HepG2 (cell line): ENCODE measurements at regions not wholly inside any gene's neighbourhood (a gene's known extent, or its start where the extent isn't known, plus 50 kb on each side); places are given as distances from the start of the nearest gene placed in this dataset.

Source experiments
- ATAC-seq: fragments of 200-7000 bp; cut with Tn5 transposase; 3 replicates; pipeline ENCODE4 v1.9.1; 2020; ENCODE audit warnings: mild to moderate bottlenecking, moderate library complexity
- BruUV-seq: library from RNA; stranded (reverse); fragments of 400-500 nt; replicated peaks from 2 replicates; lab custom pipeline; 2021; lab: Mats Ljungman, UMichigan
- CTCF ChIA-PET: fragments of 300-600 bp; formaldehyde crosslinking; extraction: SDS; loops from one replicate; lab custom pipeline; 2021; ENCODE audit warnings: low total read pairs, inconsistent platforms, low intra/inter-chr PET ratio; lab: Yijun Ruan, JAX
- POLR2A ChIA-PET: fragments of 350-600 bp; sonication (Branson Sonifier 250); formaldehyde crosslinking; loops from one replicate; lab custom pipeline; 2020; ENCODE audit warnings: antibody characterized with exemption, inconsistent platforms; lab: Yijun Ruan, JAX
- DNase-seq: peaks from one replicate; pipeline ENCODE4 v3.0.0-alpha.2; 2015; ENCODE audit warnings: low spot score
- FAIRE-seq: peaks from 3 replicates; lab custom pipeline; 2011; peaks lifted over from hg19 to GRCh38; lab: Jason Lieb, UNC
- H2AFZ ChIP-seq: one replicate; pipeline ENCODE4 v1.6.1; 2011; ENCODE audit warnings: low read length, inconsistent platforms
- H3K27ac ChIP-seq: fragments of 300-600 bp; 3 replicates; pipeline ENCODE4 v1.8.0; 2011; ENCODE audit warnings: mixed run types, mild to moderate bottlenecking, mixed read lengths, low read length, inconsistent platforms; ENCODE audit not compliant: insufficient read depth; ENCODE audit errors: extremely low read length
- H3K27me3 ChIP-seq, 2 experiments: fragments of 200-600 bp in 1 of 2; 2 replicates in 1 of 2; 3 replicates in 1 of 2; pipeline versions ENCODE4 v1.6.0 to v1.8.0; 2011; ENCODE audit warnings: low read length in 2 of 2, mild to moderate bottlenecking in 2 of 2, moderate library complexity in 2 of 2, inconsistent platforms in 1 of 2; ENCODE audit not compliant: insufficient read depth in 2 of 2, control insufficient read depth in 1 of 2
- H3K36me3 ChIP-seq, 2 experiments: fragments of 200-600 bp in 1 of 2; replicated peaks in 1 of 2; 2 replicates in 1 of 2; 3 replicates in 1 of 2; pipeline versions ENCODE4 v1.5.1 to v1.8.0; 2011; ENCODE audit warnings: low read length in 2 of 2, inconsistent platforms in 1 of 2; ENCODE audit not compliant: insufficient read depth in 2 of 2, control insufficient read depth in 1 of 2
- H3K4me1 ChIP-seq: 2 replicates; pipeline ENCODE4 v1.5.1; 2012; ENCODE audit warnings: low read length, inconsistent platforms; ENCODE audit not compliant: insufficient read depth
- H3K4me2 ChIP-seq: 2 replicates; pipeline ENCODE4 v1.6.0; 2011; ENCODE audit warnings: low read depth, low read length, inconsistent platforms
- H3K4me3 ChIP-seq, 3 experiments: fragments of 200-600 bp in 1 of 3; sonication (generic), shearing (Covaris generic) in 1 of 3; replicated peaks in 1 of 3; 2 replicates each; pipeline ENCODE4 v1.5.1; 2011 to 2016; ENCODE audit warnings: low read length in 3 of 3, inconsistent platforms in 2 of 3, low read depth in 2 of 3, mild to moderate bottlenecking in 2 of 3, control low read depth in 1 of 3, mixed read lengths in 1 of 3; ENCODE audit not compliant: insufficient read depth in 1 of 3
- H3K79me2 ChIP-seq: one replicate; pipeline ENCODE4 v1.6.1; 2011; ENCODE audit warnings: low read length, inconsistent platforms; ENCODE audit not compliant: insufficient read depth
- H3K9ac ChIP-seq: 2 replicates; pipeline ENCODE4 v1.6.0; 2011; ENCODE audit warnings: mild to moderate bottlenecking, low read depth, low read length, inconsistent platforms; ENCODE audit not compliant: insufficient read depth
- H3K9me3 ChIP-seq: 2 replicates; pipeline ENCODE4 v1.5.1; 2012; ENCODE audit warnings: mild to moderate bottlenecking, low read length
- H4K20me1 ChIP-seq: 2 replicates; pipeline ENCODE4 v1.6.0; 2011; ENCODE audit warnings: inconsistent platforms, mild to moderate bottlenecking, low read length, moderate library complexity; ENCODE audit not compliant: insufficient read depth
- BRD4 ChIP-seq: sonication (generic); formaldehyde crosslinking; IDR thresholded peaks from 2 replicates; pipeline ENCODE4 v1.4.0; 2020; ENCODE audit warnings: missing genetic modification reagents
- HNRNPK ChIP-seq: fragments of 200-400 bp; formaldehyde crosslinking; IDR thresholded peaks from 2 replicates; pipeline ENCODE4 v1.6.1; 2018; ENCODE audit warnings: low read length, low read depth, moderate library complexity, mild to moderate bottlenecking; ENCODE audit not compliant: poor library complexity, severe bottlenecking
- JARID2 ChIP-seq: sonication (generic); formaldehyde crosslinking; IDR thresholded peaks from 2 replicates; pipeline ENCODE4 v1.8.1; 2023; ENCODE audit warnings: missing genetic modification reagents, inconsistent platforms; ENCODE audit not compliant: insufficient replicate concordance
- KLF6 ChIP-seq: IDR thresholded peaks from 2 replicates; pipeline ENCODE4 v1.8.0; 2016; ENCODE audit warnings: missing biosample characterization, missing genetic modification reagents
- RFXAP ChIP-seq: sonication (generic); formaldehyde crosslinking; IDR thresholded peaks from 2 replicates; pipeline ENCODE4 v1.4.0; 2020; ENCODE audit warnings: missing genetic modification reagents, borderline replicate concordance
- SMAD3 ChIP-seq: sonication (generic); formaldehyde crosslinking; IDR thresholded peaks from 2 replicates; pipeline ENCODE4 v1.4.0; 2020; ENCODE audit warnings: missing genetic modification reagents
- TRIM22 ChIP-seq: fragments of 450-650 bp; IDR thresholded peaks from 2 replicates; pipeline ENCODE4 v1.6.1; 2017
- ZNF275 ChIP-seq: sonication (generic); formaldehyde crosslinking; IDR thresholded peaks from 2 replicates; pipeline ENCODE4 v1.8.0; 2022; ENCODE audit warnings: missing genetic modification reagents, mild to moderate bottlenecking, inconsistent platforms, borderline replicate concordance
- WGBS: methylation state at CpG from one replicate; pipeline ENCODE4 v1.1.6; 2017; ENCODE audit warnings: low lambda C conversion rate; 5-methylcytosine and 5-hydroxymethylcytosine counted together
- in situ Hi-C: cut with HindIII; loops from 2 replicates; pipeline ENCODE4 v1.10.0; 2017; ENCODE audit warnings: low pct_unique_long_range_greater_than_20kb; ENCODE audit not compliant: extremely low pct_ligation_motif_present
- intact Hi-C: fragments of 100-400 bp; cut with micrococcal nuclease; formaldehyde crosslinking; loops from one replicate; pipeline ENCODE4 v1.10.0; 2022; ENCODE audit not compliant: unreplicated experiment

GRCh38 chr6:22231616-22232015 lies 65.2 kb downstream of the PRL start:
- Histone ChIP-seq H3K79me2 (no peaks in the 10 kb centered on the region), H3K27me3 (no peaks in the 10 kb centered on the region), H2AFZ (no peak overlapping the region), H3K36me3 (no peaks in the 10 kb centered on the region), H3K4me2 (no peak overlapping the region), H3K4me1 (no peaks in the 10 kb centered on the region)
- CTCF ChIA-PET = no interaction called here
- no TSS peak for BruUV-seq
- FAIRE-seq = no peak
- in situ Hi-C loops = no loop called here
- TF ChIP-seq ZNF275 (CRISPR knock-in tag) = no peak
- TF ChIP-seq KLF6 (CRISPR knock-in tag) = no peak
- no peak for TF ChIP-seq HNRNPK
- no peak for TF ChIP-seq SMAD3 (CRISPR knock-in tag)
- TF ChIP-seq, all 625 proteins: peak for 0
- Histone ChIP-seq H4K20me1 (no peaks in the 10 kb centered on the region), H3K9ac (no peak overlapping the region), H3K27ac (no peak overlapping the region), H3K9me3 (peaks cover 87% of the 10 kb centered on the region), H3K4me3 (no peak overlapping the region)
- POLR2A ChIA-PET = no interaction called here
- ATAC-seq (no peak), DNase-seq (no peak)
- intact Hi-C loops = no loop called here
- WGBS = 17% methylated on average over 4 of the region's 4 CpGs

DNA sequence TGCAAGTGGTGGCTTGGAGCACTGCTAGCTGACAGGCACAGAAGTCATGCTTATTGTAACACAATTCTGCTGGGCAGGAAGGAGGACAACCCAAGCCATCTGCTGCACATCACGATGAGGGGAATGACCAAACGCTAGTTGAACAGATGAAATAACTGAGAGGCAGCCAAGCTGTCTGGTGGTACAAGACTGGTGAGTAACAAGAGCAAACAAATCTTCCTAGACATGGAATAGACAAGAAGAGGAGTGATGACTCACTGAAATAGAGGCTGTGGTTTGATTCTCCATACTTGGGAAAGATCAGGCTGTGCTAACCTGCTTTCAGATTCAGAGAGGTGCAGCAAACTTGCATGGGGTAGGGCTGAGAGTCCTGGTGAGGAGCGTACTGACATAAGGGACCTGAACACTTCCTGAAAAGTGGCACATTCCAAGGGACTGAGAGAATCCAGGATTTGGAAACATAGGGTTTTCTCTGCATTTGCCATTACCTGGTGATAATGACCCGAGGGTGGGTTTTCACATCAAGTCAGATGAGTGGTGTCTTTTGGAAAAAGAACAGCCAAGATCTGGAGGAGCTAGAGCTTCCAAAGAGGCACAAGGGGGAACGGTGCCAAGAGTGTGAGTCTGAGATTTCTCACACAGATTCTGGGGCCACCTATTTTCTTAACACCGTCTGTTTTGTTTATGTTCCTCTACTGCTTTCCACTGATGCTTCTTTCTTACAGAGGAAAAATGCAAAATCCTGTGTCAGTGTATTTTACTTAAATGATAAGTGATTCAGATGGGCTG lies 60.0 kb downstream of the PRL start:
- no peak for DNase-seq

More for the DNA sequence above, 60.0 kb downstream of the PRL start:
- Histone ChIP-seq H3K36me3 (no peaks in the 10 kb centered on the region), H2AFZ (no peak overlapping the region), H3K9ac (no peak overlapping the region), H3K9me3 (peaks cover 88% of the 10 kb centered on the region), H3K27me3 (no peaks in the 10 kb centered on the region), H3K79me2 (no peaks in the 10 kb centered on the region), H4K20me1 (no peaks in the 10 kb centered on the region), H3K27ac (no peak overlapping the region), H3K4me3 (no peak overlapping the region), H3K4me1 (no peaks in the 10 kb centered on the region), H3K4me2 (no peak overlapping the region)
- FAIRE-seq = no peak
- CTCF ChIA-PET = no interaction called here
- in situ Hi-C loops = no loop called here
- POLR2A ChIA-PET = no interaction called here
- under 1% methylated on average over 6 of the region's 6 CpGs for WGBS
- BruUV-seq = no TSS peak
- ATAC-seq = no peak
- TF ChIP-seq BRD4 (CRISPR knock-in tag) = no peak
- TF ChIP-seq RFXAP (CRISPR knock-in tag) = no peak
- no peak for TF ChIP-seq JARID2 (CRISPR knock-in tag)
- no peak for TF ChIP-seq TRIM22
- intact Hi-C loops = no loop called here
